ENCODE measurements at regions not wholly inside any gene's neighbourhood (a gene's known extent, or its start where the extent isn't known, plus 50 kb on each side); places are given as distances from the start of the nearest gene placed in this dataset.
"Not testable (repeated sequence)": the region's sequence is repeated elsewhere in the genome, so short reads cannot be mapped to it uniquely, and the experiment has no call there.

DNA sequence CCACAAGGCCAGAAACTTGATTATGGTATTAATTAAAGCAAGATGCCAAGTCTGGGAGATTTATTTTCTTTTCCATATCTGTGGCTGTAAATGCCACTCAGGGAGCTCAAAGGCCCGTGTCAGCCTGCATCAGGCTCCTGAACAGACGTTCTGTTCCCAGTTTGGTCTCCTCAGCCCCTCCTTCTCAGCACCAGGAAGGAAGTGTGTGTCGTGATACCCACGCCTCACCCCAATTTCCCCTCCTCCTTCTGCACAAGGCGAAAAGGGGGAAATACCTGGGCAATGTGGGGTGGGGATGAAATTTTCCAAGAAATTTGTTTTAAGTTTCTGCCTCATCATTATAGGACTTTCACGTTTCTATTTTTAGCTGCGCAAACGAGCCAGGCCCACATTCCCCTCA is 112.0 kb downstream of the SYF2 start:
- no peak for TF ChIP-seq ZFX (IDR thresholded peaks at IDR 0.05; ENCODE audit: borderline replicate concordance)
- TF ChIP-seq, protein P1, sequence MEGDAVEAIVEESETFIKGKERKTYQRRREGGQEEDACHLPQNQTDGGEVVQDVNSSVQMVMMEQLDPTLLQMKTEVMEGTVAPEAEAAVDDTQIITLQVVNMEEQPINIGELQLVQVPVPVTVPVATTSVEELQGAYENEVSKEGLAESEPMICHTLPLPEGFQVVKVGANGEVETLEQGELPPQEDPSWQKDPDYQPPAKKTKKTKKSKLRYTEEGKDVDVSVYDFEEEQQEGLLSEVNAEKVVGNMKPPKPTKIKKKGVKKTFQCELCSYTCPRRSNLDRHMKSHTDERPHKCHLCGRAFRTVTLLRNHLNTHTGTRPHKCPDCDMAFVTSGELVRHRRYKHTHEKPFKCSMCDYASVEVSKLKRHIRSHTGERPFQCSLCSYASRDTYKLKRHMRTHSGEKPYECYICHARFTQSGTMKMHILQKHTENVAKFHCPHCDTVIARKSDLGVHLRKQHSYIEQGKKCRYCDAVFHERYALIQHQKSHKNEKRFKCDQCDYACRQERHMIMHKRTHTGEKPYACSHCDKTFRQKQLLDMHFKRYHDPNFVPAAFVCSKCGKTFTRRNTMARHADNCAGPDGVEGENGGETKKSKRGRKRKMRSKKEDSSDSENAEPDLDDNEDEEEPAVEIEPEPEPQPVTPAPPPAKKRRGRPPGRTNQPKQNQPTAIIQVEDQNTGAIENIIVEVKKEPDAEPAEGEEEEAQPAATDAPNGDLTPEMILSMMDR (IDR thresholded peaks at IDR 0.05), result no peak
- H3K27ac ChIP-seq, result no peak overlapping the region

DNA sequence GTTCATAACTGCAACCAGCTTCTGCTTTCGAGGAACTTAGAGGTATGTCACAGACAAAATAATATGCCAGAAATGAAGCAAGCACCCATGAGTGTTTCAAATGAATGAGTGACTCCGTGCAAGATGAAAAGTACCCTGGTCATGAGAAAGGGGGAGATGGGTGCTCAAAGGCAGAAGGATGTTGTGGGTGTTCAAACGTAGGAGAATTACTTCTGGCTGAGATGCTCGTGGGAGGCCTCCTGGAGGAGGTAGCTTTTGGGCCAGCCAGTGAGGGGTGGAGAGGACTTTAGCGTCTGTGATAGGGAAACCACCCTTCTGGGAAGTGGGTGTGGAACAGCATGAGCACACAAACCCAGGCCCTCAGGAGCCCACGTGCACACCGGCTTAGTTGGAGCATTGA is 113.8 kb downstream of the SYF2 start:
- TF ChIP-seq, protein P1 (IDR thresholded peaks at IDR 0.05), result no peak
- no peak for TF ChIP-seq ZFX (IDR thresholded peaks at IDR 0.05; ENCODE audit: borderline replicate concordance)
- H3K27ac ChIP-seq, result no peak overlapping the region

DNA sequence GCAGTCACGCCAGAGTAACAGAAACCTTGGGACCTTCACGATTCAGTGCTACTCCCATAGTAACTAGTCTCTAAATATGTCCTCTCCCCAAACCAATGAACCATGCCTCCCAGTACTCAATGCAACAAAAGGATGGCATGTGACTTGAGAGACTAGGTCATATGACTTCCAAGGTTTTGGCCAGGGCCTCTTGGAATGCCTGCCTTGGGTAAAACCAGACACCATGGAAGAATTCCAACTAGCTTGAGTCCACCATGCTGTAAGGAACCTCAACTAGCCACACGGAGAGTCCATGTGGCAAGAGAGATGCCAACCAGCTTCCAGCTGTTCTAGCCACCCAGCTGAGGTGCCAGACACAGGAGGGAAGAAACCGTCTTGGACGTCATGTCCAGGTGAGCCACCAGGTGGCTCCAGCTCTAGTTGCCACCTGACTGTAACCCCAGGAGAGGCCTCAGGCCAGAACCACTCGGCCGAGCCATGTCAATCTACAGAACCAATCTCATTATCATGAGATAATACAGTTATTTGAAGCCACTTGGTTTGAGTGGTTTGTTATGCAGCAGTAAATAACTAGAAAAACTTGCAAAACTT is 115.0 kb downstream of the SYF2 start:
- TF ChIP-seq, protein P1 (IDR thresholded peaks at IDR 0.05), result peak; percentile 59
- no peak for TF ChIP-seq ZFX (IDR thresholded peaks at IDR 0.05; ENCODE audit: borderline replicate concordance)

DNA sequence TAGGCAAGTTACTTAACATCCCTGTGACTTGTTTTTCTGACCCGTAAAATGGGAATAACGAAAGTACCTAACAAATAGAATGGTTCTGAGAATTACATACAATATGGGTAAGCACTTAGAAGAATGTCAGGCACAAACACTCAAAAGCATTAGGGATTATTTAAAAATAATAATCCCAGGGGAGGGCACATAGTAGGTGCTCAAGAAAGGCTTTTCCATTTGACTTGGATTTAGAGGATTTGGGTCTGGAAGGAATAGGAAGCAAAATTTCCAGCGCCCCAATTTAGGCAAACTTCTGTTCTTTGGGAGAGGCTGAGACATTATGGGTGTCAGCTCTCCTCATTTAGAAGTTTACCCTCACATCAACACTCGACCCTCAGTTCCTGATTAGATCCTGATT is 115.5 kb downstream of the SYF2 start:
- H3K27ac ChIP-seq, result no peak overlapping the region
- TF ChIP-seq, protein P1 (IDR thresholded peaks at IDR 0.05), result no peak

More for the DNA sequence above, 115.0 kb downstream of the SYF2 start:
- H3K27ac ChIP-seq, result no peak overlapping the region

DNA sequence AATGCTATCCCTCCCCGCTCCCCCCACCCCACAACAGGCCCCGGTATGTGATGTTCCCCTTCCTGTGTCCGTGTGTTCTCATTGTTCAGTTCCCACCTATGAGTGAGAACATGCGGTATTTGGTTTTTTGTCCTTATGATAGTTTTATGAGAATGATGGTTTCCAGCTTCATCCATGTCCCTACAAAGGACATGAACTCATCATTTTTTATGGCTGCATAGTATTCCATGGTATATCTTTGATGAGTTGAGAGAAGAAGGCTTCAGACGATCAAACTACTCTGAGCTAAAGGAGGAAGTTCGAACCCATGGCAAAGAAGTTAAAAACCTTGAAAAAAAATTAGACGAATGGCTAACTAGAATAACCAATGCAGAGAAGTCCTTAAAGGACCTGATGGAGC is 116.2 kb downstream of the SYF2 start:
- not testable (repeated sequence) for H3K27ac ChIP-seq

DNA sequence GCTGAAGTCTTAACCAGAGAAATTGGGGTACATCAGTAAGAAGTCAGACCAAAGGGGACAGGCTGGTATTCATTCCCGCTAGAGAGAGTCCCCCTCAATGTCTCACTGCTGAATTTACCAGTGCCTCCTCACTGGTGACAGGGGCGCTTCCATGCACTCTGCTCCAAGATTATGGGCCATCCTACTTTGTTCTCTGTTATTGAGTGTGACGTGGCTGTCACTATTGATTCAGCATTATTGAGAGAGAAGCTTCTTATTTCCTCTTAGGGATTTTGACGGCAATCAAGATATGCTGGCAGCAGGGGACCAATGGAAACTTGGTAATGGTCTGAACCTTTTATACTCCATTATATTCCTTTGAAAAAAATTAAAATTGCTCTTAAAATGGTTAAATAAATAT is 118.6 kb downstream of the SYF2 start:
- TF ChIP-seq, protein P1 (IDR thresholded peaks at IDR 0.05), result no peak
- no peak for TF ChIP-seq ZFX (IDR thresholded peaks at IDR 0.05; ENCODE audit: borderline replicate concordance)
- H3K27ac ChIP-seq, result no peak overlapping the region

DNA sequence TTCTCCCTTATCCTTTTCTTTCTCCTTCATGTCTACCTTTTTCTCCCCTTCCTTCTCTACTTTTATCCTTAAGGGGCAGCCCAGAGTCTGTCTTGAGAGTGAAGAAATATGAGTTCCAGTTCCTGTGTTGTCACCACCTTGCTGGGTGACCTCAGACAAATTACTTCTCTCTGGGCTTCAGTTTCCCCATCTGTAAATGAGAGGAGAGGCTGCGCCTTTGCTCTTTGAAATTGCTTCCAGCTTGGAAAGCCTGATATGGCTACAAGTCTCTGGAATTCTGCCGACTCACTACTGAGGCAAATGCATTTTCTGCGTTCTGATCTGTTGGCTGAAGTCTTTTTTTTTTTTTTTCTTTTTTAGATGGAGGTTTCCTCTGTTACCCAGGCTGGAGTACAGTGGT is 119.2 kb downstream of the SYF2 start:
- H3K27ac ChIP-seq, result no peak overlapping the region
- TF ChIP-seq, protein P1 (IDR thresholded peaks at IDR 0.05), result no peak
- TF ChIP-seq ZFX (IDR thresholded peaks at IDR 0.05; ENCODE audit: borderline replicate concordance), result no peak

DNA sequence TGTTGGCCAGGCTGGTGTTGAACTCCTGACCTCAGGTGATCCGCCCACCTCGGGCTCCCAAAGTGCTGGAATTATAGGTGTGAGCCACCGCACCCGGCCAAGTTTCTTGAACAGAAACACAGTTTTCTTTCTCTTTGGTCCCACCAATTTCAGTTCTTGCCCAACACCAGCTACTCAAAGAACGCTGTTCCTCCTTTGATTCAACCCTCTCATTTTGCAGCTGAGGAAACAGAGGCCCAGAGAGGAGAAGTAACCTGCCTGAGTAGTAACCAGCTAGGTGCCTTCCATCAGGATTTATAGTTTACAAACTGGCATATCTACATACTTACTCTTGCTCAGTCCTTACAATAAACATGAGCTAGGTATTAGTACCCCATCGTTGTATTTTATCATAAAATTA is 119.9 kb downstream of the SYF2 start:
- TF ChIP-seq ZFX (IDR thresholded peaks at IDR 0.05; ENCODE audit: borderline replicate concordance), result no peak
- TF ChIP-seq, protein P1 (IDR thresholded peaks at IDR 0.05), result no peak

More for the DNA sequence above, 119.9 kb downstream of the SYF2 start:
- H3K27ac ChIP-seq, result no peak overlapping the region
